ENCODE measurements at regions not wholly inside any gene's neighbourhood (a gene's known extent, or its start where the extent isn't known, plus 50 kb on each side); places are given as distances from the start of the nearest gene placed in this dataset.

- Histone ChIP-seq H3K4me2 (no peak overlapping the region), H3K4me1 (ENCODE audit: insufficient read depth) (no peaks in the 10 kb centered on the region), H3K27ac (ENCODE audit: low read depth) (no peak overlapping the region), H3K4me3 (no peak overlapping the region), H3K9me2 (ENCODE audit: insufficient read depth) (no peaks in the 10 kb centered on the region), H3K79me2 (replicated peaks; ENCODE audit: insufficient read depth) (no peaks in the 10 kb centered on the region), H3F3A (replicated peaks; ENCODE audit: low read depth) (no peaks in the 10 kb centered on the region), H4K20me1 (replicated peaks; ENCODE audit: insufficient read depth) (no peaks in the 10 kb centered on the region), H3K36me3 (ENCODE audit: insufficient read depth) (no peaks in the 10 kb centered on the region), H3K27me3 (ENCODE audit: insufficient read depth) (no peaks in the 10 kb centered on the region), H2AFZ (peak overlapping the region; percentile 15; the same call in 1 of the 2 replicates)
- DNase-seq (ENCODE audit: low spot score) (no peak), ATAC-seq (no peak)
- no peaks in the 10 kb centered on the region; the same call in 2 of the 3 replicates for H3K4me1 Mint-ChIP-seq
- no peaks in the 10 kb centered on the region for H3K27me3 Mint-ChIP-seq (ENCODE audit: insufficient read depth, low read depth, poor library complexity)
- TF ChIP-seq, protein P1, sequence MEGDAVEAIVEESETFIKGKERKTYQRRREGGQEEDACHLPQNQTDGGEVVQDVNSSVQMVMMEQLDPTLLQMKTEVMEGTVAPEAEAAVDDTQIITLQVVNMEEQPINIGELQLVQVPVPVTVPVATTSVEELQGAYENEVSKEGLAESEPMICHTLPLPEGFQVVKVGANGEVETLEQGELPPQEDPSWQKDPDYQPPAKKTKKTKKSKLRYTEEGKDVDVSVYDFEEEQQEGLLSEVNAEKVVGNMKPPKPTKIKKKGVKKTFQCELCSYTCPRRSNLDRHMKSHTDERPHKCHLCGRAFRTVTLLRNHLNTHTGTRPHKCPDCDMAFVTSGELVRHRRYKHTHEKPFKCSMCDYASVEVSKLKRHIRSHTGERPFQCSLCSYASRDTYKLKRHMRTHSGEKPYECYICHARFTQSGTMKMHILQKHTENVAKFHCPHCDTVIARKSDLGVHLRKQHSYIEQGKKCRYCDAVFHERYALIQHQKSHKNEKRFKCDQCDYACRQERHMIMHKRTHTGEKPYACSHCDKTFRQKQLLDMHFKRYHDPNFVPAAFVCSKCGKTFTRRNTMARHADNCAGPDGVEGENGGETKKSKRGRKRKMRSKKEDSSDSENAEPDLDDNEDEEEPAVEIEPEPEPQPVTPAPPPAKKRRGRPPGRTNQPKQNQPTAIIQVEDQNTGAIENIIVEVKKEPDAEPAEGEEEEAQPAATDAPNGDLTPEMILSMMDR (conservative IDR thresholded peaks at IDR 0.05; ENCODE audit: low read depth in 2 of 2) = no peak
- TF ChIP-seq POLR2AphosphoS5 (IDR thresholded peaks at IDR 0.05; ENCODE audit: low read depth) (no peak), NANOG (IDR thresholded peaks at IDR 0.05; ENCODE audit: borderline replicate concordance) (no peak)
- TF ChIP-seq, protein P2, sequence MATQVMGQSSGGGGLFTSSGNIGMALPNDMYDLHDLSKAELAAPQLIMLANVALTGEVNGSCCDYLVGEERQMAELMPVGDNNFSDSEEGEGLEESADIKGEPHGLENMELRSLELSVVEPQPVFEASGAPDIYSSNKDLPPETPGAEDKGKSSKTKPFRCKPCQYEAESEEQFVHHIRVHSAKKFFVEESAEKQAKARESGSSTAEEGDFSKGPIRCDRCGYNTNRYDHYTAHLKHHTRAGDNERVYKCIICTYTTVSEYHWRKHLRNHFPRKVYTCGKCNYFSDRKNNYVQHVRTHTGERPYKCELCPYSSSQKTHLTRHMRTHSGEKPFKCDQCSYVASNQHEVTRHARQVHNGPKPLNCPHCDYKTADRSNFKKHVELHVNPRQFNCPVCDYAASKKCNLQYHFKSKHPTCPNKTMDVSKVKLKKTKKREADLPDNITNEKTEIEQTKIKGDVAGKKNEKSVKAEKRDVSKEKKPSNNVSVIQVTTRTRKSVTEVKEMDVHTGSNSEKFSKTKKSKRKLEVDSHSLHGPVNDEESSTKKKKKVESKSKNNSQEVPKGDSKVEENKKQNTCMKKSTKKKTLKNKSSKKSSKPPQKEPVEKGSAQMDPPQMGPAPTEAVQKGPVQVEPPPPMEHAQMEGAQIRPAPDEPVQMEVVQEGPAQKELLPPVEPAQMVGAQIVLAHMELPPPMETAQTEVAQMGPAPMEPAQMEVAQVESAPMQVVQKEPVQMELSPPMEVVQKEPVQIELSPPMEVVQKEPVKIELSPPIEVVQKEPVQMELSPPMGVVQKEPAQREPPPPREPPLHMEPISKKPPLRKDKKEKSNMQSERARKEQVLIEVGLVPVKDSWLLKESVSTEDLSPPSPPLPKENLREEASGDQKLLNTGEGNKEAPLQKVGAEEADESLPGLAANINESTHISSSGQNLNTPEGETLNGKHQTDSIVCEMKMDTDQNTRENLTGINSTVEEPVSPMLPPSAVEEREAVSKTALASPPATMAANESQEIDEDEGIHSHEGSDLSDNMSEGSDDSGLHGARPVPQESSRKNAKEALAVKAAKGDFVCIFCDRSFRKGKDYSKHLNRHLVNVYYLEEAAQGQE (IDR thresholded peaks at IDR 0.05; ENCODE audit: unreplicated experiment) = no peak
- no peaks in the 10 kb centered on the region for H3K9me3 Mint-ChIP-seq
- no peak overlapping the region for H3K4me3 Mint-ChIP-seq
- H3K36me3 Mint-ChIP-seq (ENCODE audit: low read depth) = no peaks in the 10 kb centered on the region
- H3K27ac Mint-ChIP-seq = no peak overlapping the region
Measured at GRCh38 chr3:59137415-59137814, 87.6 kb upstream of the CFAP20DC start.

- Mint-ChIP-seq H3K36me3 (ENCODE audit: low read depth) (no peaks in the 10 kb centered on the region), H3K4me3 (no peak overlapping the region)
- no peaks in the 10 kb centered on the region for H3K79me2 ChIP-seq (replicated peaks; ENCODE audit: insufficient read depth)
- no peak for TF ChIP-seq ZNF114 (CRISPR knock-in tag; IDR thresholded peaks at IDR 0.05)
- TF ChIP-seq STAT1 (IDR thresholded peaks at IDR 0.05; ENCODE audit: unreplicated experiment) = no peak
- no peak for TF ChIP-seq EZH2phosphoT487 (IDR thresholded peaks at IDR 0.05; ENCODE audit: unreplicated experiment)
- TF ChIP-seq, protein P2 (IDR thresholded peaks at IDR 0.05; ENCODE audit: unreplicated experiment) = no peak
- TF ChIP-seq EZH2 (IDR thresholded peaks at IDR 0.05; ENCODE audit: low read depth, unreplicated experiment) = no peak
- no peak for TF ChIP-seq CREB1 (CRISPR knock-in tag; IDR thresholded peaks at IDR 0.05; ENCODE audit: low read depth)
- no peak for TF ChIP-seq NANOG (IDR thresholded peaks at IDR 0.05; ENCODE audit: borderline replicate concordance)
- TF ChIP-seq, protein P1 (conservative IDR thresholded peaks at IDR 0.05; ENCODE audit: low read depth in 2 of 2) = no peak
- TF ChIP-seq JUNB (IDR thresholded peaks at IDR 0.05; ENCODE audit: unreplicated experiment) = no peak
- TF ChIP-seq POLR2AphosphoS5 (IDR thresholded peaks at IDR 0.05; ENCODE audit: low read depth) = no peak
- TF ChIP-seq ZNF331 (CRISPR knock-in tag; IDR thresholded peaks at IDR 0.05; ENCODE audit: low read depth) = no peak
Measured at GRCh38 chr3:59136081-59136480, 86.3 kb upstream of the CFAP20DC start.

More at GRCh38 chr3:59136081-59136480, 86.3 kb upstream of the CFAP20DC start:
- no peaks in the 10 kb centered on the region for H3F3A ChIP-seq (replicated peaks; ENCODE audit: low read depth)
- H3K27me3 Mint-ChIP-seq (ENCODE audit: insufficient read depth, low read depth, poor library complexity) = no peaks in the 10 kb centered on the region
- no peak overlapping the region for H3K27ac ChIP-seq (ENCODE audit: low read depth)
- no peak overlapping the region for H3K4me2 ChIP-seq
- no peaks in the 10 kb centered on the region for H3K36me3 ChIP-seq (ENCODE audit: insufficient read depth)
- H4K20me1 ChIP-seq (replicated peaks; ENCODE audit: insufficient read depth) = no peaks in the 10 kb centered on the region
- H3K27ac Mint-ChIP-seq = no peak overlapping the region
- H3K9me3 Mint-ChIP-seq = no peaks in the 10 kb centered on the region
- DNase-seq (ENCODE audit: low spot score) = no peak
- H3K27me3 ChIP-seq (ENCODE audit: insufficient read depth) = no peaks in the 10 kb centered on the region
- H3K4me3 ChIP-seq = no peak overlapping the region
- no peak overlapping the region for H2AFZ ChIP-seq
- peaks cover 2% of the 10 kb centered on the region; the same call in 2 of the 3 replicates for H3K4me1 Mint-ChIP-seq
- ATAC-seq = no peak
- H3K9me2 ChIP-seq (ENCODE audit: insufficient read depth) = no peaks in the 10 kb centered on the region
- H3K4me1 ChIP-seq (ENCODE audit: insufficient read depth) = peaks cover 4% of the 10 kb centered on the region
